Immature natural killer cell (primary cell): ENCODE measurements at regions not wholly inside any gene's neighbourhood (a gene's known extent, or its start where the extent isn't known, plus 50 kb on each side); places are given as distances from the start of the nearest gene placed in this dataset.
"Not testable (repeated sequence)": the region's sequence is repeated elsewhere in the genome, so short reads cannot be mapped to it uniquely, and the experiment has no call there.

Experiments used
- DNase-seq, 3 donors: peaks; one replicate each; pipeline ENCODE4 v3.0.0; 2022; ENCODE audit warnings: mixed read lengths in 1 of 3
- H3K27ac Mint-ChIP-seq, 6 donors: one replicate each; pipeline ENCODE4 v1.8.0; 2020; ENCODE audit warnings: mixed read lengths in 6 of 6, mild to moderate bottlenecking in 5 of 6, inconsistent platforms in 4 of 6, moderate library complexity in 3 of 6
- H3K27me3 Mint-ChIP-seq, 3 donors: one replicate each; pipeline ENCODE4 v1.8.0; 2020 to 2021; ENCODE audit warnings: low read depth in 3 of 3, mild to moderate bottlenecking in 3 of 3, mixed read lengths in 3 of 3, moderate library complexity in 3 of 3, inconsistent platforms in 1 of 3
- H3K36me3 Mint-ChIP-seq, 3 donors: one replicate each; pipeline ENCODE4 v1.8.0; 2020; ENCODE audit warnings: mixed read lengths in 3 of 3, inconsistent platforms in 2 of 3, mild to moderate bottlenecking in 2 of 3
- H3K4me1 Mint-ChIP-seq, 2 donors: one replicate each; pipeline ENCODE4 v1.8.0; 2020; ENCODE audit warnings: inconsistent platforms in 2 of 2, mild to moderate bottlenecking in 2 of 2, mixed read lengths in 2 of 2, moderate library complexity in 1 of 2
- H3K4me3 Mint-ChIP-seq, 5 donors: one replicate each; pipeline ENCODE4 v1.8.0; 2020; ENCODE audit warnings: mild to moderate bottlenecking in 5 of 5, mixed read lengths in 5 of 5, inconsistent platforms in 3 of 5, moderate library complexity in 3 of 5
- H3K9me3 Mint-ChIP-seq, 6 donors: one replicate each; pipeline ENCODE4 v1.8.0; 2020; ENCODE audit warnings: mild to moderate bottlenecking in 6 of 6, mixed read lengths in 6 of 6, inconsistent platforms in 4 of 6, moderate library complexity in 3 of 6

DNA sequence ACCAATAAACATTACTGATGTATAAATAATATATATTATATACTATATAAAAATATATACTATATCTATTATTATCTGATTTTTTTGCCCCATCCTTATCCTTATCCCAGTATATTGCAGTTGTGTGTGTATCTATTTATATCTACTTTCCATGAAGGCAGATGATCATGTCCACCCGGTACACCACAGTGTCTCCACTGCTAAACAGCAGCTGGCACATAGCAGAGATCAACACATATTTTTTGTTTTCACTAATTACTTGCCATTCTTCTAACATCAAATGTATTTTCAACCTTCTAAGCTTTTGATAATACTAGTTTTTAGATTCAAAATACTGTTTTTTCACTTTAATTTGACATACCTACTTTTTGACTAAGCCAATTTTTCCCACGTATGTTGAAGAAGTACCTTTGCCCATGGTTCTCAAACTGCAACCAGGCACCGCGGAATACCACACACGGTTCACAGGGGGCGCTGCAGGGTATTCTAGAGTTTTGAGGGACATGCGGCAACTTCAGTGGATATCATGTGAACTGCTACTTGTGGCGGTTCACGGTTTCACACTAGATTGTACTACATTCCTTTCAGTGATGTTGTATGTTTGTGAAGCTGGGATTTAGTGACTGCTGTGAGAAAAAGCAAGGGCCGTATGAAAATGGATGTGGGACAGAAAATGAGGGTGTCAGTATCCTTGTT is 182.5 kb upstream of the NPY2R start:
- no peaks in the 10 kb centered on the region for H3K4me1 Mint-ChIP-seq
- H3K9me3 Mint-ChIP-seq, result peaks cover 0 to 9% (median 4%) of the 10 kb centered on the region in 6 donors
- H3K27ac Mint-ChIP-seq, result no peak overlapping the region
- H3K36me3 Mint-ChIP-seq, result no peaks in the 10 kb centered on the region
- no peaks in the 10 kb centered on the region for H3K27me3 Mint-ChIP-seq
- no peak for DNase-seq
- H3K4me3 Mint-ChIP-seq, result no peak overlapping the region

DNA sequence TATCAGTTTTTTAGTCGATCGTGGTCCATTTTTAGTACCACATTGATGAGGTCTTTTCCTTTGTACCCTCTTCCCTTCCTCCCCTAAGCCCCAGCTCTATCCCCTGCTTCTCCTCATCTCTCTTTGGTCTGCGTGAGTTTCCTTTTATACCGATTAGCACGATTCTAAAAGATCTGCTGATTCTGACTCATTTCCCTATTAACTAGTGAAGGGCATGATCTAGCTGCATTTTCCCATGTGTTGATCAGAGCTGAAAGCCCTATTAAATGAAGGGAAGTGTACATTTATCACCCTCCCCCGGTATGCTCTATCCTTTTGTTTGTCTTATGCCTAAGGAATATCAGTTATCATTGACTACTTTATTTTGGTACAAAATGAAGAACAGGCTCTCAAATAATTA is 181.7 kb upstream of the NPY2R start:
- DNase-seq, result no peak
- H3K4me3 Mint-ChIP-seq, result no peak overlapping the region
- no peak overlapping the region for H3K27ac Mint-ChIP-seq
- no peaks in the 10 kb centered on the region for H3K4me1 Mint-ChIP-seq
- no peaks in the 10 kb centered on the region for H3K36me3 Mint-ChIP-seq
- H3K9me3 Mint-ChIP-seq, result peaks cover 0 to 9% (median 3%) of the 10 kb centered on the region in 6 donors
- no peaks in the 10 kb centered on the region for H3K27me3 Mint-ChIP-seq

DNA sequence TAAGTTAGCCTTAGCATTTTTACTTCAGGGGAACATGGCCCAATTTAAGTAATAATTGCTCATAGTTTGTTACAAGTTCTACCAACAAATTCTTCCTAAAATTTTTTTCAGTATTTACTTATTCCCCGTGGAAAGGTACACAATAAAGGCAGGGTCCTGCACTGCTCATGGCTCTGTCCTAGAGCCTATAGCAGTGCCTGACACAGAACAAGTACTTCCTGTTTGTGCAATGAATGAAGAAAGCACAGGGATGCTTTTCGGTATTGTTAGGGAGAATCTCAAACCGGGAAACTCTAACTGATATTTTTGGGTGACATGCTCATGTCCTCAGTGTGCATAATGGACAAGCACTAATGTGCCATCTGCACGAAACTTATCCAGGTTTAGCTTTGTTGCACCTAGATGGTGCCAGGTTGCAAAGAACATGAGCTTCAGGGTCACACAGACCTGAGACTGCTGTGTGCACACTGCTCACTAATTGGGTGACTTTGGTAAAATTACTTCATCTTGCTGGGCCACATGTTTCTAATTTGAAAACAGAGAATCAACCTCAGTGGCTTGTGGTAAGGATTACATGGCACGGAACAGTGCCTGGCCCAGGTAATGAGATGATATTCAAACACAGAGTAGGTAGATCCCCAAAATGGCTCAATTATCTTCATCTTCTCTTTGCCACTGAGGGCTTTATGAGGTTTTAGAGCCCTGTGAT is 175.8 kb upstream of the NPY2R start:
- no peak overlapping the region for H3K27ac Mint-ChIP-seq
- no peak overlapping the region for H3K4me3 Mint-ChIP-seq
- H3K27me3 Mint-ChIP-seq, result no peaks in the 10 kb centered on the region
- H3K36me3 Mint-ChIP-seq, result no peaks in the 10 kb centered on the region
- no peaks in the 10 kb centered on the region for H3K4me1 Mint-ChIP-seq
- peaks cover 0 to 4% (median 2%) of the 10 kb centered on the region in 6 donors for H3K9me3 Mint-ChIP-seq
- no peak for DNase-seq

DNA sequence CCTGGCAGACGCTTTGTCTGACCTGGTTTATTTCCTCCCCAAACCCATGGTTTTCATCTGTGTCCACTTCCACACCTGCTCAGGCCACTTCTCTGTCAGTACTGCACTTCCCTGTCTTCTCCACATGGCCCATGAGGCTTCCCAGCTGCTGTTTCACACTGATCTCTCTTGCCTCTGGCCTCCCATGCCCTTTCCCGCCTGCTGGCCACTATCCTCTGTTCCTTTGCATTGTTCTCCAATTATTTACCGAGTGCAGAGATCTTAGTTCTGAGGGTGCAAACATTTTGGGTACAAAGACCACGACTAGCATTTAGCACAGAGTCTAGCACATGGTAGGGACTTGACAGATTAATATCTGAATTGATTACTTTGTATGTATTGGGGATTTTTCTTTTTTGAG is 174.8 kb upstream of the NPY2R start:
- no peak for DNase-seq
- no peaks in the 10 kb centered on the region for H3K36me3 Mint-ChIP-seq
- peaks cover 0 to 4% (median 2%) of the 10 kb centered on the region in 6 donors for H3K9me3 Mint-ChIP-seq
- no peaks in the 10 kb centered on the region for H3K27me3 Mint-ChIP-seq
- no peak overlapping the region for H3K4me3 Mint-ChIP-seq
- H3K4me1 Mint-ChIP-seq, result no peaks in the 10 kb centered on the region
- H3K27ac Mint-ChIP-seq, result peak overlapping the region in 1 of 6 donors; percentile 38

DNA sequence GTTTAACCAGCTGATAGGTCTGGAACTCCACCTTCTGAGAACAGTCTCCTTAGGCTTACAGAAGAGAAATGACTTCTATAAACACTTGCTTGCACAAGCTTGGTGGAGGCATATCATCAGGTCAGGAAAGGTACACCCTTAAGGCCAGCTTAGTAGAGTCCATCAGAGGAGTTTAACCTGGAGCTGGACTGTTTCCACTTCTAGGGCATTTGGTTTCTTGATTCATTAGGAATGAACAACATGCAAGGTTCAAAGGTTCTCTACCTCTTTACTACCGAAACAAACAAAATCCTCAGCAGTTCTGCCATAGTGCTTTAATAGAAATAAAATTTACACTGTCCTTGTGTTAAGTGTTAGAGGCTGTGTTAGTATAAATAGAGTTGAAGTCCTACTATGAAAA is 171.4 kb upstream of the NPY2R start:
- no peak overlapping the region for H3K27ac Mint-ChIP-seq
- H3K4me1 Mint-ChIP-seq, result no peaks in the 10 kb centered on the region
- peaks cover 0 to 2% (median 0%) of the 10 kb centered on the region in 6 donors for H3K9me3 Mint-ChIP-seq
- H3K4me3 Mint-ChIP-seq, result no peak overlapping the region
- no peaks in the 10 kb centered on the region for H3K27me3 Mint-ChIP-seq
- no peaks in the 10 kb centered on the region for H3K36me3 Mint-ChIP-seq
- DNase-seq, result no peak

DNA sequence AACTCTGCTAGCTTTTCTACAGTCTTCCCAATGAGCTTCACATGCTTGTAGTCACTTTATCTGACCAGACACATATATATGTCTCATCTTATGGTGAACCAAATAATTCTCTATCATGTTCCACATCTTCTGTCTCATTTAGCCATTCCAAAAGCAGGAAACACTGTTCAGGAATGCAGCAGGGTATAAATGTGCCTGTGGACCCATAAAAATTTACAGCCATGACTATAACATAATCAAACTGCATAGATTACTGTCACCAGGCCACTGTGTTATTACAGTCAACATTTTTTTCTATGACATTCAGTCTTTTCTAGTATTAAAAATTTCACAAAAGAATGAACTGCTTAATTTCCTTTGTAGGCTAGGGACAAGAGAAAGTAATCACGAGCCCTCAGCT is 170.0 kb upstream of the NPY2R start:
- no peak for DNase-seq
- H3K4me1 Mint-ChIP-seq, result no peaks in the 10 kb centered on the region
- H3K27ac Mint-ChIP-seq, result no peak overlapping the region
- H3K4me3 Mint-ChIP-seq, result no peak overlapping the region
- H3K27me3 Mint-ChIP-seq, result no peaks in the 10 kb centered on the region
- H3K36me3 Mint-ChIP-seq, result no peaks in the 10 kb centered on the region
- peaks cover 0 to 2% (median 0%) of the 10 kb centered on the region in 6 donors for H3K9me3 Mint-ChIP-seq

DNA sequence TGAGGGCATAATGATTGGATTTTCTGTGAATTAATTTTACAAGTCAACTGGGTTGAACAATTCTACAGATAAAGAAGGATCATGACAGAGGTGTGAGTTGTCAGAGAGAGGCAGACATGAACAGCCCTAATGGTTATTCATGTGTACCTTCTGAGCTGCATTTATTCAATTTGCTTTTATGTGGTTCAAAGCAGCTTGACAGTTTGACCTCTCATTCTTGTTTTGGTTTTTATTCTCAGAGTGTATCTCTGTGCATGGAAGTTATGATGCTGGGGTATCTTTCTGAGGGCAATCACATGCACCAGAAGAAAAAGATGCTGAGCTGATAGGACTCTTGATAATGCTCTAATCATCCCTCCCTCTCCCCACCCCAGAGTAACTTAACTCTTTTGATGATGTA is 169.3 kb upstream of the NPY2R start:
- Mint-ChIP-seq H3K27me3 (no peaks in the 10 kb centered on the region), H3K4me1 (no peaks in the 10 kb centered on the region), H3K9me3 (peaks cover 0 to 2% (median 0%) of the 10 kb centered on the region in 6 donors), H3K36me3 (no peaks in the 10 kb centered on the region), H3K4me3 (no peak overlapping the region), H3K27ac (no peak overlapping the region)
- DNase-seq, result no peak

DNA sequence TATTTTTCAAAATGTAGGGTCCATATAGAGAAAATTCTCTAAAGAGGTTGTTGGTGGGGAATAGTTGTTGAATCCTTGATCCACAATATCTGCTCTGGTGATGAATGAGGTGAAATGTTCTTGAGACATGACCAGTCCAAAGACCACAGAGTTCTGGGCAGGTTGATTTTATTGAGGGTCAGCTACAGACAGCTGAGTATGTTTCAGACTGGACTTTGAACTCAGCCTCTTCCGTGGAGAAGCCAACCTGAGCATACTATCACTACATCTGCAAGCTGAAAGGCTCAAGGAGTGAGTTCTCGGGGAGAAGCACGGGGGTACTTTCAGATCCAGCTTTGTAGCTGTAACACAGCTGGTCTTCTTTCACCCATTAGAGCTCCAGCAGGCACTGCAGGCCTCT is 168.4 kb upstream of the NPY2R start:
- H3K36me3 Mint-ChIP-seq, result no peaks in the 10 kb centered on the region
- H3K9me3 Mint-ChIP-seq, result peaks cover 0 to 2% (median 0%) of the 10 kb centered on the region in 6 donors
- H3K4me1 Mint-ChIP-seq, result no peaks in the 10 kb centered on the region
- no peak overlapping the region for H3K27ac Mint-ChIP-seq
- no peak overlapping the region for H3K4me3 Mint-ChIP-seq
- DNase-seq, result no peak
- no peaks in the 10 kb centered on the region for H3K27me3 Mint-ChIP-seq

DNA sequence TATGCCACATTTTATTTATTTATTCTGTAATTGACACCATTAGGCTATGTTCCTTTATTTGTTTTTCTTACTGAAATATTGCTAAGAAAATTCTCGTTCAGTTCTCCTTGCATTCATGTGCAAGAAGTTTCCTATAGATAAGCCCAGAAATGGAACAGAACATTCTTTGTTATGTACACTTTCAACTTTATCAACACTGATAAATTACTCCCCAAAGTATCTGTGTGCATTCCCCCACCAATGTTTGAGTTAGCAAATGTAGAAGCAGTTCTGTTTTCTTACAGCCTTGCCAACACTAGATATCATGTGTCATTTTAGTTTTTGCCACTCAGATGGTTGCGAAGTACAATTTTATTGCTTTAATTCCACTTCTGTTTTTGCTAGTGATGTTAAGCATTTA is 166.4 kb upstream of the NPY2R start:
- Mint-ChIP-seq H3K27me3 (no peaks in the 10 kb centered on the region), H3K27ac (no peak overlapping the region), H3K36me3 (no peaks in the 10 kb centered on the region), H3K4me3 (no peak overlapping the region), H3K4me1 (no peaks in the 10 kb centered on the region), H3K9me3 (peaks cover 0 to 2% (median 0%) of the 10 kb centered on the region in 6 donors)
- DNase-seq, result no peak

DNA sequence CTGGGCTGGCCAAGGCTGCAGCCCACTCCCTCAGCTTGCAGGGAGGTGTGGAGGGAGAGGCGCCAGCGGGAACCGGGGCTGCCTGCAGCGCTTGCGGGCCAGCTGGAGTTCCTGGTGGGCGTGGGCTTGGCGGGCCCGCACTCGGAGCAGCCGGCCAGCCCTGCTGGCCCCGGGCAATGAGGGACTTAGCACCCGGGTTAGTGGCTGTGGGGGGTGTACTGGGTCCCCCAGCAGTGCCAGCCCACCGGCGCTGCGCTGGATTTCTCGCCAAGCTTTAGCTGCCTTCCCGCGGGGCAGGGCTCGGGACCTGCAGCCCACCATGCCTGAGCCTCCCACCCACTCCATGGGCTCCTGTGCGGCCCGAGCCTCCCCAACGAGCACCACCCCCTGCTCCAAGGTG is 164.2 kb upstream of the NPY2R start:
- not testable (repeated sequence) for H3K27me3 Mint-ChIP-seq, DNase-seq, H3K27ac Mint-ChIP-seq, H3K4me3 Mint-ChIP-seq, H3K4me1 Mint-ChIP-seq, H3K9me3 Mint-ChIP-seq, H3K36me3 Mint-ChIP-seq

DNA sequence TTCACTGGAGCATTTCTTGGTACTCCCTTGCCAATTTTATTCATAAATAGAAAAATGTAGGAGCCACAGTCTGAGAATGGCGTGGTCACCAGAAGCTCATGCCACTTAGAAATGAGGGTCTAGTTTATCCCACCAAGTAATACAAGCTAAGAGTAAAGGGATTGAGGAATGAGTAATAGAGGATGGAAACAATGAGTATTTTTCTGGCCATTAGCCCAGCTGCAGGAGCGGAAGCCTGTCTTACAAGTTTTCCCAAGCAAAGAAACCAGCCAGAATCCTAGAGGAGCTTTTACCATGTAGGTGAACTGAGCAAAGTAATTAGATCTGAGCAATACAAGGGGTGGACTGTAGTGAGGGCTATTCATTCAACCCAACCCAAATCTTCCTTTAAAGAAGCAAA is 160.7 kb upstream of the NPY2R start:
- no peak for DNase-seq
- no peaks in the 10 kb centered on the region for H3K27me3 Mint-ChIP-seq
- no peaks in the 10 kb centered on the region for H3K36me3 Mint-ChIP-seq
- H3K9me3 Mint-ChIP-seq, result peaks cover 2 to 11% (median 5%) of the 10 kb centered on the region in 6 donors
- no peak overlapping the region for H3K27ac Mint-ChIP-seq
- no peaks in the 10 kb centered on the region for H3K4me1 Mint-ChIP-seq
- H3K4me3 Mint-ChIP-seq, result no peak overlapping the region

DNA sequence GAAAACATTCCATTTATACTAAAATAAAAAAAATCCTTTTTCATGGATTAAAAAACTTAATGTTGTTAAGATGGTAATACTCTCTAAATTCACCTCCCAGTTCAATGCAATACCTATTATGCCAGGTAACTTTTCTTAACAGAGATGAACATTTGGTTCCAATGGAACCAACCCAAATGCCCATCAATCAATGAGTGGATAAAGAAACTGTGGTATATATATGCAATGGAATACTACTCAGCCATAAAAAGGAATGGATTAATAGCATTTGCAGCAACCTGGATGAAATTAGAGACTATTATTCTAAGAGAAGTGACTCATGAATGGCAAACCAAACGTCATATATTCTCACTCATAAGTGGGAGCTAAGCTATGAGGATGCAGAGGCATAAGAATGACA is 154.4 kb upstream of the NPY2R start:
- H3K27ac Mint-ChIP-seq, H3K27me3 Mint-ChIP-seq, H3K36me3 Mint-ChIP-seq, DNase-seq, H3K4me1 Mint-ChIP-seq, H3K4me3 Mint-ChIP-seq: not testable (repeated sequence)
- H3K9me3 Mint-ChIP-seq, result peaks cover 0 to 13% (median 5%) of the 10 kb centered on the region in 6 donors

DNA sequence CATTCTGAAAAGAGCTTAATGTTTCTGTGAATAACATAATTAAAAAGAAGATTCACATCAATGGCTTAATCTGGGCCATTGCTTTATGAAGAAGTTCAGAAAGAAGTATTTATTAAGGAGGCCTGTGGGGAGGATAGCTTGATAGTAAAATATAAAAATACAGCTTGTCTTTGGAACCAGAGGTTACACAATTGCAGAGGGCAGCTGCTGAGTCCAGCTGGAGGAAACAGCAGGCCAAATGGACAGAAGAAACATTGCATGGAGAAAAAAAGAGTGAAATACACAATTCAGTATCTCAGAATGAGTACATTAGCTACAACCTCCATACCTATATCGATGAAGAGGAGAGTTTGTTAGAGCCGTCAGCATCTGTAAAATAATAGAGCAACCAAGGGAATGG is 148.0 kb upstream of the NPY2R start:
- peaks cover 0 to 7% (median under 1%) of the 10 kb centered on the region in 6 donors for H3K9me3 Mint-ChIP-seq
- DNase-seq, result no peak
- no peaks in the 10 kb centered on the region for H3K36me3 Mint-ChIP-seq
- no peak overlapping the region for H3K4me3 Mint-ChIP-seq
- no peak overlapping the region for H3K27ac Mint-ChIP-seq
- H3K4me1 Mint-ChIP-seq, result no peaks in the 10 kb centered on the region
- H3K27me3 Mint-ChIP-seq, result peaks cover 0 to 4% (median 2%) of the 10 kb centered on the region in 3 donors

DNA sequence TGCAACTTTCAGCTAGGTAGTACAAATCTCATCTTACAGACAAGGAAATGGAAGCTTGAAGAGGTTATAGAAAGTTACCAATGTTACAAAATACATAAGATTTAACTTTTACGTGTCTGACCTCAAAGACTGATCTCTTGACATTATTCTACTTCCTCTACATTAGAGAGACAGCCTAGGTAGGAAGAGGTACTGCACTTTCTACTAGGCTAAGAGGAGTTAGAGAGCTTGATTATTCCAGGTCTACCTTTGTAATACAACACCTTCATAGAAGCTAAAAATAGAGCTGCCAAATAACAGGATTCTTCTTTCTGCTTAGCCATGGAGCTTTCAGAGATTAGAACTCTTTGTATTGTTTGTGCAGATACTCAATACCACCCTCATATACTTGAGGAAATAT is 147.6 kb upstream of the NPY2R start:
- Mint-ChIP-seq H3K4me3 (no peak overlapping the region), H3K27ac (no peak overlapping the region), H3K36me3 (no peaks in the 10 kb centered on the region), H3K27me3 (peaks cover 0 to 4% (median 2%) of the 10 kb centered on the region in 3 donors), H3K4me1 (no peaks in the 10 kb centered on the region), H3K9me3 (peaks cover 0 to 12% (median under 1%) of the 10 kb centered on the region in 6 donors)
- no peak for DNase-seq

DNA sequence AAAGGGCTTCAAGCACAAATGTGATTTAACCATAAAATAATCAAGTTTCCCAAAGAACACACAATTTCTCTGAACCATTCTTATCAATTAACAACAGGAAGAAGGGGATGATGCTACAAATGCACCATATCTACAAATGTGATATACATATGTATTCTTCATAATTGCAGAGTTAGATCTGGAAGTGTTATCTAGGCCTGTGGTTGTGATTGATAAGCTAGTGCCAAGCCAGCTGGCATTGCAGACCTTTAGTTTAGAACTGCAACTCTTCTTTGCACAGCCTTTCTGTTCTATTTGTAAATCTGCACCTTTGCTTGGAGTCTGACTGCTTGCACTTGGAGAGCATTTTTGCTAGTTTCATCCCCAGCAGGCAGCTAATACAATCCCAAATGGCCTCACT is 145.5 kb upstream of the NPY2R start:
- H3K9me3 Mint-ChIP-seq, result peaks cover 0 to 16% (median under 1%) of the 10 kb centered on the region in 6 donors

More for the DNA sequence above, 145.5 kb upstream of the NPY2R start:
- no peak for DNase-seq
- no peak overlapping the region for H3K27ac Mint-ChIP-seq
- H3K27me3 Mint-ChIP-seq, result peaks cover 0 to 2% (median 0%) of the 10 kb centered on the region in 3 donors
- H3K36me3 Mint-ChIP-seq, result no peaks in the 10 kb centered on the region
- no peak overlapping the region for H3K4me3 Mint-ChIP-seq
- no peaks in the 10 kb centered on the region for H3K4me1 Mint-ChIP-seq
